Activated CD4-positive, alpha-beta T cell treated with anti-CD3 and anti-CD28 coated beads, Interleukin-2, amount 10 ng/mL, durations not matched to agents 24 days and 14 days (primary cell): ENCODE measurements at regions not wholly inside any gene's neighbourhood (a gene's known extent, or its start where the extent isn't known, plus 50 kb on each side); places are given as distances from the start of the nearest gene placed in this dataset.
"Not testable (repeated sequence)": the region's sequence is repeated elsewhere in the genome, so short reads cannot be mapped to it uniquely, and the experiment has no call there.

Source experiments
- DNase-seq: peaks from one replicate; pipeline ENCODE4 v3.0.0; 2022
- H3K27ac Mint-ChIP-seq: one replicate; pipeline ENCODE4 v1.8.0; 2022; ENCODE audit warnings: mild to moderate bottlenecking, mixed read lengths
- H3K27me3 Mint-ChIP-seq: one replicate; pipeline ENCODE4 v1.8.0; 2022; ENCODE audit warnings: mixed read lengths
- H3K36me3 Mint-ChIP-seq: one replicate; pipeline ENCODE4 v1.8.0; 2022; ENCODE audit warnings: low read depth, mild to moderate bottlenecking, mixed read lengths
- H3K4me1 Mint-ChIP-seq: one replicate; pipeline ENCODE4 v1.8.0; 2021; ENCODE audit warnings: mixed read lengths
- H3K4me3 Mint-ChIP-seq: one replicate; pipeline ENCODE4 v1.8.0; 2022; ENCODE audit warnings: mild to moderate bottlenecking, moderate library complexity, mixed read lengths
- H3K9me3 Mint-ChIP-seq: one replicate; pipeline ENCODE4 v1.8.0; 2021; ENCODE audit warnings: mixed read lengths
- intact Hi-C: fragments of 100-400 bp; cut with micrococcal nuclease; formaldehyde crosslinking; loops from one replicate; pipeline ENCODE4 v1.15.1; 2023

- H3K36me3 Mint-ChIP-seq, result no peaks in the 10 kb centered on the region
- H3K9me3 Mint-ChIP-seq, result no peaks in the 10 kb centered on the region
- no peaks in the 10 kb centered on the region for H3K4me1 Mint-ChIP-seq
- no peak for DNase-seq
- no peak overlapping the region for H3K4me3 Mint-ChIP-seq
- H3K27ac Mint-ChIP-seq, result no peak overlapping the region
- peaks cover 4% of the 10 kb centered on the region for H3K27me3 Mint-ChIP-seq
- intact Hi-C loops, result no loop called here
Observed at GRCh38 chr10:28875549-28876081, 198.3 kb downstream of the BAMBI start.

DNA sequence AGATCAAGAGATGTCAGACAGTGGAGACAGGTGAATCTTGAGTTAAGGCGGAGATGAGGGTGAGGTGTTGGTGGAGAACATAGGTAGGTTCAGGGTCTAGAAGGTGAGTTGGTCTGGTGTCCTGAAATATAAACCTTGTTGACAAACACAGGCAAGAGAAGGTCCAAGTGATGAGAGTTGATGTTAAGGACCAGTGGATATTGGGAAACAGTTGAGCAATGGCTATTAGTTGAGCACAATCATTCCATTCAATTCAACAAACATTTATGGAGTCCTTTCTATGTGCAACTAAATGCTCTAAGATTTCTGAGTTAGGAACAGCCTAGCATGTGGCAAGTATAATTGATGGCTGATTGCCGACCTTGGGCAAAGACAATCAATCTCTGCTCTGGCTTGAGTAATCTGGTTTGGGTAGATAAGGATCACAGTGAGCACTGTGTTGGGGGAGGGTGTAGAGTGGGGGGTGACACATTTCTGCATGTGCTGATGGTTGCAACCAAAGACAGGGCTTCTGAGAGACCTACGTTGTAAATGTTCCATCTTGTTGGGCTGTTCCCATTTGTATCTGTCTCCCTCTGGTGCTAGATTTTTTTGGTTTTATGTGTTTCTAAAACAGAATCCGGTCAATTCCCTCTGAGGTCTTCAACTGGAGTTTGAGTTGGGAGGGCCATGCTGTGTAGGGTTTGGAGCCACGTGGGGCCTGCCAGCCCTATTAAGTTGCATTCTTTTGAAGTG, 201.1 kb downstream of the BAMBI start:
- H3K27ac Mint-ChIP-seq, result no peak overlapping the region
- intact Hi-C loops, result no loop called here
- no peaks in the 10 kb centered on the region for H3K9me3 Mint-ChIP-seq
- H3K36me3 Mint-ChIP-seq, result no peaks in the 10 kb centered on the region
- H3K4me1 Mint-ChIP-seq, result no peaks in the 10 kb centered on the region
- DNase-seq, result no peak
- H3K4me3 Mint-ChIP-seq, result no peak overlapping the region
- H3K27me3 Mint-ChIP-seq, result peaks cover 4% of the 10 kb centered on the region

- intact Hi-C loops, result no loop called here
- H3K27ac Mint-ChIP-seq, result no peak overlapping the region
- H3K4me1 Mint-ChIP-seq, result no peaks in the 10 kb centered on the region
- H3K27me3 Mint-ChIP-seq, result peaks cover 4% of the 10 kb centered on the region
- no peaks in the 10 kb centered on the region for H3K36me3 Mint-ChIP-seq
- no peak for DNase-seq
- H3K9me3 Mint-ChIP-seq, result no peaks in the 10 kb centered on the region
- H3K4me3 Mint-ChIP-seq, result no peak overlapping the region
Observed at GRCh38 chr10:28879246-28879645, 201.9 kb downstream of the BAMBI start.

GRCh38 chr10:28879875-28880682, 202.8 kb downstream of the BAMBI start:
- H3K4me1 Mint-ChIP-seq, result no peaks in the 10 kb centered on the region
- no peak overlapping the region for H3K27ac Mint-ChIP-seq
- intact Hi-C loops, result loop anchor here (10.0 kb wide), 1 partner anchor 205 kb away; the partner anchor contains the start of gene BAMBI
- H3K36me3 Mint-ChIP-seq, result no peaks in the 10 kb centered on the region
- H3K9me3 Mint-ChIP-seq, result no peaks in the 10 kb centered on the region
- no peak for DNase-seq
- no peak overlapping the region for H3K4me3 Mint-ChIP-seq
- peaks cover 4% of the 10 kb centered on the region for H3K27me3 Mint-ChIP-seq

- no peak overlapping the region for H3K27ac Mint-ChIP-seq
- no peak overlapping the region for H3K4me3 Mint-ChIP-seq
- peaks cover 4% of the 10 kb centered on the region for H3K27me3 Mint-ChIP-seq
- intact Hi-C loops, result loop anchor here (10.0 kb wide), 1 partner anchor 206 kb away; the partner anchor contains the start of gene BAMBI
- no peaks in the 10 kb centered on the region for H3K36me3 Mint-ChIP-seq
- no peaks in the 10 kb centered on the region for H3K4me1 Mint-ChIP-seq
- no peaks in the 10 kb centered on the region for H3K9me3 Mint-ChIP-seq
- no peak for DNase-seq
Observed at GRCh38 chr10:28880683-28880950, 203.3 kb downstream of the BAMBI start.

DNA sequence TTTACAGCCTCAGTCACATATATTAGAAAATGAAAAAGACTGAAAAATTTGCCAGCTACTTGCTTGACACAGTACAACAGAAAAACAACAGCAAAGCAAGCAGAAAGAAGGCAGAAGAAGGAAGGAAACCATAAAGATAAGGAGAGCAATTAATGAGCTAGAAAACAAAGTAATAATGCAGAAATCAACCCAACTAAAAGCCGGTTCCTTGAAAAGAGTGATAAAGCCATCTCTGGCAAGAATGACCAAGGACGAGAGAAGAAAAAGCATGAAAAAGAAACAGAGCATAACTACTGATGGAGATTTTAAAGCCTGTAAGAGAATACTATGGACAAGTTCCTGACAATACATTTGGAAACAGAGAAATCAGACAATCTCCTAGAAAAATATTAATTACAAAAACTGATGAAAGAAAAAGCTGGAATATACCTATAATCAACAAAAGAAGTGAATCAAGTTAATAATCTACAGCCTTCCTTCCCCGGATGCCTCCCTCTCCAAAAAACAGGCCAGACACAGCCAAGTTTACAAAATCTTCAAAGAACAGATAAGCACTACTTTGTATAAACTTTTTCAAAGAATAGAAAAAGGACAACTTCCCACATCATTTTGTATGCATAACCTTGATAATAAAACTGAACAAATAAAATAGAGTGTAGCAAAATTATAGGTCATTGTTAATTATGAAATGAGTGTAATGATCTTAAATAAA, 204.0 kb downstream of the BAMBI start:
- intact Hi-C loops, result loop anchor here (10.0 kb wide), 1 partner anchor 207 kb away; the partner anchor contains the start of gene BAMBI
- H3K4me3 Mint-ChIP-seq, result no peak overlapping the region
- H3K9me3 Mint-ChIP-seq, result no peaks in the 10 kb centered on the region
- no peaks in the 10 kb centered on the region for H3K4me1 Mint-ChIP-seq
- no peak for DNase-seq
- H3K27ac Mint-ChIP-seq, result no peak overlapping the region
- peaks cover 3% of the 10 kb centered on the region for H3K27me3 Mint-ChIP-seq
- H3K36me3 Mint-ChIP-seq, result no peaks in the 10 kb centered on the region

DNA sequence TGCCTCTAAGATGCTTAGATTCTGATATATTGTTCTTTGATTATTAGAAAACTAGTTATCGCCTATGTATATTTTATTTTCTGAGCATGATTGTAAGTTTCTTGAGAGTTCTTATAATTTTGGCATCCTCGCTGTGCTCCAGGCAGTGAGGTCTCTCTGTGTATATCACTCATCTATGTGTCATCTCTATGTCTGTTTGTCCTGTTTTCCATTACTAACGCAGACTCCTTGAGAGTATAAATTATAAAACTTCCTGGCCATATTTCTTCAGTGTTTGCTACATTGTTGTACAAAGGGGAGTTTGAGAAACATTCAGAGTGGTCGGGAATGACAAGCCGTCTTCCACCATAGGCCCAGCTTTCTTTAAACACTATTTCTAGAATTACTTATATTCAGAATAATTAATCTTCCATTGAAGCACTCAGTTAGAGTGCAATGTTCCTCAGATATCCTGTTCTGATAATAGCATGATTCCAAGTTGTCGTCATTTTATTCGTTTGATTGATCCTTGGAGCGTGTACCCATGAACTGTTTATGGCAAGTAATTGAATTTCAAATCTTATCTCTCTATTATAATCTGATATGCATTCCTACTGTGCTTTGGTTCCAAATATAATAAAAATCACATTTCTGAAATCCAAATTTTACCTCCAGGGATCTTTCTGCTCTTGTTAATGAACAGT, 206.6 kb downstream of the BAMBI start:
- Mint-ChIP-seq H3K27ac (no peak overlapping the region), H3K9me3 (no peaks in the 10 kb centered on the region), H3K27me3 (no peaks in the 10 kb centered on the region), H3K4me1 (no peaks in the 10 kb centered on the region), H3K4me3 (no peak overlapping the region), H3K36me3 (no peaks in the 10 kb centered on the region)
- intact Hi-C loops, result loop anchor here (10.0 kb wide), 1 partner anchor 209 kb away; the partner anchor contains the start of gene BAMBI
- no peak for DNase-seq

DNA sequence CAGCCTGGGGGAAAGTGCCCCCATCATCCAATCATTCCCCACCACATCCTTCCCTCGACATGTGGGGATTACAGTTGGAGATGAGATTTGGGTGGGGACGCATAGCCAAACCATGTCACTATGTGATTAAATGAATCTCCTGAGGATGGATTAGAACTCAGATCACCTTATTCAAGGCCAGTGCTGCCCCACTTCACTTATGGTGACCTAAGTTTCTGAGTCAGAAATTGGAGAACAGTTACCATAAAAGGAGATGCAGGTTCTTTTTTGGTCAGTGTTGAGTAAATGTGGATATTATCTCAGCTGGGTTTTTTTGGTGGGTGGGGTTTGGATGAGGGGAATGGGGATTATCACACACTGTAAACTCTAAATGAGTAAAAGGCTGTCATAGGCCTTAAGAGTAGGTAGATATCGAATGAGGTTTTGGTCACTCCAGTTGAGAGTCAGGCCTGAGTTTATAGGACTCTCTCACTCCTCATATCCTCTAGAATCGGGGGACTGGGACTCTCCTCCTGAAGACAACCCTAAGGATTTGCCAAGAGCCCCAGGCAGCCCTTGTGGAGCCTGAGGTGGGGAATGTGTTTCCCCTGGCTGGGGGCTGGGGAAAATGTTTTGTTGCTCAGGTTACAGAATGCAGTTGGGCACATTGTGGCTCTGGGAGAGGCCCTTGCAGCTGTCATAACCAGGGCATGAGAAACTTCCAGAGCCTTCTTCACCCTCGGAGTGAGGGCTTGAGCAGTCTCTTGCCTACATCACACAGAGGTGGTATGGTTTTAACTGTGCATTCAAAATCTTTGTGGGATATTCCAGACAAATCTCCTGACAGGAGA, 213.0 kb downstream of the BAMBI start:
- Mint-ChIP-seq H3K4me3 (no peak overlapping the region), H3K27ac (no peak overlapping the region), H3K36me3 (no peaks in the 10 kb centered on the region), H3K4me1 (no peaks in the 10 kb centered on the region), H3K27me3 (no peaks in the 10 kb centered on the region), H3K9me3 (no peaks in the 10 kb centered on the region)
- DNase-seq, result no peak
- intact Hi-C loops, result no loop called here

DNA sequence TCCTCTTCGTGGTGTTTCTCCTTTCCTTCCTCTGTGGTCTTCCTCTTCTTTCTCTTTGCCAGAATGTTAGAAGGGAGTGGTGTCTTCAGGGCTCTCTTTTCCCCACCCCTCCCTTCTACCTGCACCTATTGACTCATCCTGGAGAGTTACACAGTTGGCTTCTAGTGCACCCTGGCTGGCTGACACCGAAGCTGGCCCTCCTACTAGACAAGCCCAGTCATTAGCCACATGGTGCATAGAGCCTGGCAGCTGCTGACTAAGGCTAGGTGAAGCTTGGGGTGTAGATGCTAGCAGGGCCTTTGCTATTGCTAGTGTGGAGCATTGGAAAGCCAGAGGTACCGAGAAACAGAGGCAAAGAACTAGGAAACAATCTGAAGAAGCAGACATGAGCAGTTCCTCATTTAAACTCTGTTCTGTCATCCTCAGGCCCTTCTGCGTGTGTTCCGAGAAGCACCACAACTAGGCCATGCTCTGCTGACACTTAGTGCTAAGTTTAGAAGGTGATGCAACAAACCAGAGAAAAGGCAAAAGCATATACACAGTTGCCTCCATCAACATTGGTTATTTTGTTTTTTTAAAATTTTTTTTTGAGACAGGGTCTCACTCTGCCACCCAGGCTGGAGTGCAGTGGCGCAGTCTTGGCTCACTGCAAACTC, 213.9 kb downstream of the BAMBI start:
- DNase-seq, result no peak
- Mint-ChIP-seq H3K4me1 (no peaks in the 10 kb centered on the region), H3K27ac (no peak overlapping the region), H3K36me3 (no peaks in the 10 kb centered on the region), H3K9me3 (no peaks in the 10 kb centered on the region), H3K27me3 (no peaks in the 10 kb centered on the region), H3K4me3 (no peak overlapping the region)
- intact Hi-C loops, result no loop called here

- Mint-ChIP-seq H3K9me3 (no peaks in the 10 kb centered on the region), H3K27ac (no peak overlapping the region), H3K36me3 (no peaks in the 10 kb centered on the region), H3K4me3 (no peak overlapping the region), H3K4me1 (no peaks in the 10 kb centered on the region), H3K27me3 (no peaks in the 10 kb centered on the region)
- DNase-seq, result no peak
- intact Hi-C loops, result no loop called here
Observed at GRCh38 chr10:28892818-28893547, 215.7 kb downstream of the BAMBI start.

GRCh38 chr10:28894146-28894545, 216.8 kb downstream of the BAMBI start:
- DNase-seq, result no peak
- H3K9me3 Mint-ChIP-seq, result no peaks in the 10 kb centered on the region
- H3K4me1 Mint-ChIP-seq, result no peaks in the 10 kb centered on the region
- H3K27me3 Mint-ChIP-seq, result no peaks in the 10 kb centered on the region
- no peak overlapping the region for H3K27ac Mint-ChIP-seq
- no peak overlapping the region for H3K4me3 Mint-ChIP-seq
- intact Hi-C loops, result no loop called here
- no peaks in the 10 kb centered on the region for H3K36me3 Mint-ChIP-seq

- H3K27ac Mint-ChIP-seq, intact Hi-C loops, H3K27me3 Mint-ChIP-seq, H3K36me3 Mint-ChIP-seq, H3K4me3 Mint-ChIP-seq, DNase-seq, H3K4me1 Mint-ChIP-seq, H3K9me3 Mint-ChIP-seq: not testable (repeated sequence)
Observed at GRCh38 chr10:28895671-28896070, 218.3 kb downstream of the BAMBI start.
